ENCODE measurements at regions not wholly inside any gene's neighbourhood (a gene's known extent, or its start where the extent isn't known, plus 50 kb on each side); places are given as distances from the start of the nearest gene placed in this dataset.

GRCh38 chr6:15145821-15146220 lies 100.0 kb upstream of the JARID2 start:
- TF ChIP-seq POLR2AphosphoS2 (IDR thresholded peaks at IDR 0.05; ENCODE audit: low read depth, low read length) (no peak), CHD2 (IDR thresholded peaks at IDR 0.05; ENCODE audit: borderline replicate concordance, low read depth, low read length) (no peak), EP300 (IDR thresholded peaks at IDR 0.05; ENCODE audit: borderline replicate concordance in 1 of 2, control insufficient read depth in 1 of 2, low read depth in 2 of 2, low read length in 2 of 2) (no peak)

All from GM12878 (cell line).